ENCODE measurements at regions not wholly inside any gene's neighbourhood (a gene's known extent, or its start where the extent isn't known, plus 50 kb on each side); places are given as distances from the start of the nearest gene placed in this dataset.

GRCh38 chr16:85231959-85232358 is 119.7 kb upstream of the CIBAR2 start:
- H2AFZ ChIP-seq (ENCODE audit: low read depth, low read length), result no peak overlapping the region
- no peaks in the 10 kb centered on the region for H3K9me3 ChIP-seq (ENCODE audit: low read length)
- H3K27me3 ChIP-seq (ENCODE audit: insufficient read depth, low read length), result no peaks in the 10 kb centered on the region
- H3K36me3 ChIP-seq (ENCODE audit: insufficient read depth, low read length), result no peaks in the 10 kb centered on the region
- no peak overlapping the region for H3K4me3 ChIP-seq (ENCODE audit: low read length)
- H3K4me1 ChIP-seq (ENCODE audit: insufficient read depth, low read length), result peaks cover 29% of the 10 kb centered on the region

GRCh38 chr16:85232369-85233142 is 120.3 kb upstream of the CIBAR2 start:
- peaks cover 29% of the 10 kb centered on the region for H3K4me1 ChIP-seq (ENCODE audit: insufficient read depth, low read length)

GRCh38 chr16:85233516-85233915 is 121.2 kb upstream of the CIBAR2 start:
- H3K36me3 ChIP-seq (ENCODE audit: insufficient read depth, low read length), result no peaks in the 10 kb centered on the region
- no peaks in the 10 kb centered on the region for H3K9me3 ChIP-seq (ENCODE audit: low read length)
- no peak overlapping the region for H3K4me3 ChIP-seq (ENCODE audit: low read length)
- no peaks in the 10 kb centered on the region for H3K27me3 ChIP-seq (ENCODE audit: insufficient read depth, low read length)
- no peak overlapping the region for H2AFZ ChIP-seq (ENCODE audit: low read depth, low read length)
- H3K4me1 ChIP-seq (ENCODE audit: insufficient read depth, low read length), result peaks cover 31% of the 10 kb centered on the region

More at GRCh38 chr16:85232369-85233142, 120.3 kb upstream of the CIBAR2 start:
- Histone ChIP-seq H3K27me3 (ENCODE audit: insufficient read depth, low read length) (no peaks in the 10 kb centered on the region), H3K4me3 (ENCODE audit: low read length) (no peak overlapping the region), H2AFZ (ENCODE audit: low read depth, low read length) (no peak overlapping the region), H3K9me3 (ENCODE audit: low read length) (no peaks in the 10 kb centered on the region), H3K36me3 (ENCODE audit: insufficient read depth, low read length) (no peaks in the 10 kb centered on the region)

GRCh38 chr16:85234310-85235204 is 122.3 kb upstream of the CIBAR2 start:
- peak overlapping the region; percentile 36 for H3K4me3 ChIP-seq (ENCODE audit: low read length)
- no peaks in the 10 kb centered on the region for H3K27me3 ChIP-seq (ENCODE audit: insufficient read depth, low read length)
- no peaks in the 10 kb centered on the region for H3K9me3 ChIP-seq (ENCODE audit: low read length)
- no peaks in the 10 kb centered on the region for H3K36me3 ChIP-seq (ENCODE audit: insufficient read depth, low read length)
- H2AFZ ChIP-seq (ENCODE audit: low read depth, low read length), result no peak overlapping the region
- H3K4me1 ChIP-seq (ENCODE audit: insufficient read depth, low read length), result peaks cover 31% of the 10 kb centered on the region

- Histone ChIP-seq H3K4me3 (ENCODE audit: low read length) (peak overlapping the region; percentile 36), H3K27me3 (ENCODE audit: insufficient read depth, low read length) (no peaks in the 10 kb centered on the region), H2AFZ (ENCODE audit: low read depth, low read length) (no peak overlapping the region), H3K4me1 (ENCODE audit: insufficient read depth, low read length) (peaks cover 23% of the 10 kb centered on the region), H3K36me3 (ENCODE audit: insufficient read depth, low read length) (no peaks in the 10 kb centered on the region), H3K9me3 (ENCODE audit: low read length) (no peaks in the 10 kb centered on the region)
Observed at GRCh38 chr16:85235991-85236817, 123.9 kb upstream of the CIBAR2 start.

GRCh38 chr16:85236818-85237150 is 124.5 kb upstream of the CIBAR2 start:
- Histone ChIP-seq H3K4me1 (ENCODE audit: insufficient read depth, low read length) (peaks cover 23% of the 10 kb centered on the region), H3K36me3 (ENCODE audit: insufficient read depth, low read length) (no peaks in the 10 kb centered on the region), H2AFZ (ENCODE audit: low read depth, low read length) (no peak overlapping the region), H3K27me3 (ENCODE audit: insufficient read depth, low read length) (no peaks in the 10 kb centered on the region), H3K9me3 (ENCODE audit: low read length) (no peaks in the 10 kb centered on the region), H3K4me3 (ENCODE audit: low read length) (no peak overlapping the region)

- Histone ChIP-seq H3K36me3 (ENCODE audit: insufficient read depth, low read length) (no peaks in the 10 kb centered on the region), H3K4me1 (ENCODE audit: insufficient read depth, low read length) (peaks cover 23% of the 10 kb centered on the region), H2AFZ (ENCODE audit: low read depth, low read length) (no peak overlapping the region), H3K9me3 (ENCODE audit: low read length) (no peaks in the 10 kb centered on the region), H3K4me3 (ENCODE audit: low read length) (no peak overlapping the region), H3K27me3 (ENCODE audit: insufficient read depth, low read length) (no peaks in the 10 kb centered on the region)
Observed at GRCh38 chr16:85237817-85238216, 125.5 kb upstream of the CIBAR2 start.

GRCh38 chr16:85238233-85238647 is 126.0 kb upstream of the CIBAR2 start:
- Histone ChIP-seq H3K36me3 (ENCODE audit: insufficient read depth, low read length) (no peaks in the 10 kb centered on the region), H3K4me3 (ENCODE audit: low read length) (peak overlapping the region; percentile 27), H2AFZ (ENCODE audit: low read depth, low read length) (no peak overlapping the region), H3K9me3 (ENCODE audit: low read length) (no peaks in the 10 kb centered on the region), H3K4me1 (ENCODE audit: insufficient read depth, low read length) (peaks cover 23% of the 10 kb centered on the region), H3K27me3 (ENCODE audit: insufficient read depth, low read length) (no peaks in the 10 kb centered on the region)

- Histone ChIP-seq H3K9me3 (ENCODE audit: low read length) (no peaks in the 10 kb centered on the region), H2AFZ (ENCODE audit: low read depth, low read length) (no peak overlapping the region), H3K36me3 (ENCODE audit: insufficient read depth, low read length) (no peaks in the 10 kb centered on the region), H3K4me1 (ENCODE audit: insufficient read depth, low read length) (peaks cover 20% of the 10 kb centered on the region), H3K4me3 (ENCODE audit: low read length) (no peak overlapping the region), H3K27me3 (ENCODE audit: insufficient read depth, low read length) (no peaks in the 10 kb centered on the region)
Observed at GRCh38 chr16:85239239-85239638, 127.0 kb upstream of the CIBAR2 start.

- H3K36me3 ChIP-seq (ENCODE audit: insufficient read depth, low read length), result no peaks in the 10 kb centered on the region
Observed at GRCh38 chr16:85239871-85240270, 127.6 kb upstream of the CIBAR2 start.

GRCh38 chr16:85240982-85241924 is 129.0 kb upstream of the CIBAR2 start:
- Histone ChIP-seq H2AFZ (ENCODE audit: low read depth, low read length) (no peak overlapping the region), H3K4me1 (ENCODE audit: insufficient read depth, low read length) (peaks cover 16% of the 10 kb centered on the region), H3K4me3 (ENCODE audit: low read length) (no peak overlapping the region), H3K9me3 (ENCODE audit: low read length) (no peaks in the 10 kb centered on the region), H3K27me3 (ENCODE audit: insufficient read depth, low read length) (no peaks in the 10 kb centered on the region), H3K36me3 (ENCODE audit: insufficient read depth, low read length) (no peaks in the 10 kb centered on the region)

More at GRCh38 chr16:85239871-85240270, 127.6 kb upstream of the CIBAR2 start:
- Histone ChIP-seq H2AFZ (ENCODE audit: low read depth, low read length) (no peak overlapping the region), H3K27me3 (ENCODE audit: insufficient read depth, low read length) (no peaks in the 10 kb centered on the region), H3K4me3 (ENCODE audit: low read length) (no peak overlapping the region), H3K4me1 (ENCODE audit: insufficient read depth, low read length) (peaks cover 17% of the 10 kb centered on the region), H3K9me3 (ENCODE audit: low read length) (no peaks in the 10 kb centered on the region)

GRCh38 chr16:85242140-85242539 is 129.9 kb upstream of the CIBAR2 start:
- Histone ChIP-seq H3K4me1 (ENCODE audit: insufficient read depth, low read length) (peaks cover 23% of the 10 kb centered on the region), H3K27me3 (ENCODE audit: insufficient read depth, low read length) (no peaks in the 10 kb centered on the region), H2AFZ (ENCODE audit: low read depth, low read length) (no peak overlapping the region), H3K9me3 (ENCODE audit: low read length) (no peaks in the 10 kb centered on the region), H3K4me3 (ENCODE audit: low read length) (no peak overlapping the region), H3K36me3 (ENCODE audit: insufficient read depth, low read length) (no peaks in the 10 kb centered on the region)
